WTC11 (cell line): ENCODE measurements at regions not wholly inside any gene's neighbourhood (a gene's known extent, or its start where the extent isn't known, plus 50 kb on each side); places are given as distances from the start of the nearest gene placed in this dataset.
A peak's percentile ranks its signal among the peaks of the same experiment; 100 is the strongest.

Experiments
- ATAC-seq: fragments of 200-7000 bp; cut with Tn5 transposase; 2 replicates; pipeline ENCODE4 v1.10.0; 2021; ENCODE audit warnings: mild to moderate bottlenecking, moderate library complexity
- CTCF ChIA-PET: fragments of 300-600 bp; sonication (Branson Sonifier 250); formaldehyde crosslinking; loops from one replicate; lab custom pipeline; 2021; ENCODE audit warnings: antibody characterized with exemption; lab: Charles Lee
- POLR2A ChIA-PET: fragments of 350-600 bp; sonication (Branson Sonifier 250); formaldehyde crosslinking; loops from one replicate; lab custom pipeline; 2021; ENCODE audit warnings: antibody characterized with exemption; lab: Charles Lee
- DNase-seq: peaks from one replicate; pipeline ENCODE4 v3.0.0; 2021; ENCODE audit warnings: low spot score
- H3K27ac Mint-ChIP-seq: 2 replicates; pipeline ENCODE4 v1.8.0; 2021; ENCODE audit warnings: mixed read lengths
- H3K27me3 Mint-ChIP-seq: 2 replicates; pipeline ENCODE4 v1.8.0; 2021; ENCODE audit warnings: low read depth, mild to moderate bottlenecking, moderate library complexity, mixed read lengths
- H3K36me3 Mint-ChIP-seq: 2 replicates; pipeline ENCODE4 v1.8.0; 2021; ENCODE audit warnings: mixed read lengths
- H3K4me1 Mint-ChIP-seq: 2 replicates; pipeline ENCODE4 v1.8.0; 2022; ENCODE audit warnings: mixed read lengths
- H3K4me3 Mint-ChIP-seq: 2 replicates; pipeline ENCODE4 v1.8.0; 2021; ENCODE audit warnings: mild to moderate bottlenecking, moderate library complexity, mixed read lengths
- H3K9me3 Mint-ChIP-seq: 2 replicates; pipeline ENCODE4 v1.8.0; 2021; ENCODE audit warnings: mixed read lengths
- ATF2 ChIP-seq: sonication (generic); formaldehyde crosslinking; IDR thresholded peaks from 2 replicates; pipeline ENCODE4 v1.8.1; 2022; ENCODE audit warnings: low read depth, missing genetic modification reagents, borderline replicate concordance
- CBFB ChIP-seq: sonication (generic); formaldehyde crosslinking; IDR thresholded peaks from 2 replicates; pipeline ENCODE4 v1.8.1; 2022; ENCODE audit warnings: mild to moderate bottlenecking, low read depth, missing genetic modification reagents
- CREM ChIP-seq: sonication (generic); formaldehyde crosslinking; IDR thresholded peaks from 2 replicates; pipeline ENCODE4 v1.8.1; 2022; ENCODE audit warnings: mild to moderate bottlenecking, missing genetic modification reagents, moderate library complexity
- EMX1 ChIP-seq: fragments of 250-450 bp; sonication (Bioruptor Pico); IDR thresholded peaks from 2 replicates; pipeline ENCODE4 v1.8.0; 2021; ENCODE audit warnings: mild to moderate bottlenecking
- ETV6 ChIP-seq: sonication (generic); formaldehyde crosslinking; IDR thresholded peaks from 2 replicates; pipeline ENCODE4 v1.8.1; 2022; ENCODE audit warnings: mild to moderate bottlenecking, missing genetic modification reagents
- KAT7 ChIP-seq: sonication (generic); formaldehyde crosslinking; IDR thresholded peaks from 2 replicates; pipeline ENCODE4 v1.8.1; 2023; ENCODE audit warnings: missing genetic modification reagents, mild to moderate bottlenecking, borderline replicate concordance
- MAX ChIP-seq: sonication (generic); formaldehyde crosslinking; IDR thresholded peaks from 2 replicates; pipeline ENCODE4 v1.8.0; 2022; ENCODE audit warnings: mild to moderate bottlenecking, missing genetic modification reagents
- MXD4 ChIP-seq: fragments of 250-450 bp; sonication (Bioruptor Pico); IDR thresholded peaks from 2 replicates; pipeline ENCODE4 v1.8.0; 2021; ENCODE audit warnings: mild to moderate bottlenecking, moderate library complexity, borderline replicate concordance
- NR3C1 ChIP-seq: sonication (generic); formaldehyde crosslinking; conservative IDR thresholded peaks from 2 replicates; pipeline ENCODE4 v1.8.1; 2023; ENCODE audit warnings: low read depth, mild to moderate bottlenecking, missing genetic modification reagents
- TP53 ChIP-seq: sonication (generic); formaldehyde crosslinking; IDR thresholded peaks from 2 replicates; pipeline ENCODE4 v1.8.1; 2023; ENCODE audit warnings: mild to moderate bottlenecking, missing genetic modification reagents
- ZBTB21 ChIP-seq: sonication (generic); formaldehyde crosslinking; IDR thresholded peaks from 2 replicates; pipeline ENCODE4 v1.8.1; 2023; ENCODE audit warnings: mild to moderate bottlenecking, missing genetic modification reagents, borderline replicate concordance
- ZNF138 ChIP-seq: sonication (generic); formaldehyde crosslinking; conservative IDR thresholded peaks from 2 replicates; pipeline ENCODE4 v1.8.1; 2022; ENCODE audit warnings: mild to moderate bottlenecking, moderate library complexity, missing genetic modification reagents
- ZNF281 ChIP-seq: sonication (generic); formaldehyde crosslinking; IDR thresholded peaks from 2 replicates; pipeline ENCODE4 v1.8.0; 2023; ENCODE audit warnings: mild to moderate bottlenecking, missing genetic modification reagents
- ZSCAN18 ChIP-seq: fragments of 250-450 bp; sonication (Bioruptor Pico); IDR thresholded peaks from 2 replicates; pipeline ENCODE4 v2.1.2; 2022; ENCODE audit warnings: mild to moderate bottlenecking, moderate library complexity
- TF ChIP-seq, protein P1 (sequence below): sonication (generic); formaldehyde crosslinking; IDR thresholded peaks from 2 replicates; pipeline ENCODE4 v1.8.1; 2023; ENCODE audit warnings: mild to moderate bottlenecking, missing genetic modification reagents
- TF ChIP-seq, protein P2 (sequence below): sonication (generic); formaldehyde crosslinking; IDR thresholded peaks from 2 replicates; pipeline ENCODE4 v1.8.1; 2022; ENCODE audit warnings: low read depth, mild to moderate bottlenecking, moderate library complexity, missing genetic modification reagents, borderline replicate concordance
- TF ChIP-seq, protein P3 (sequence below): sonication (generic); formaldehyde crosslinking; IDR thresholded peaks from 2 replicates; pipeline ENCODE4 v1.8.1; 2023; ENCODE audit warnings: mild to moderate bottlenecking, moderate library complexity, missing genetic modification reagents
- TF ChIP-seq, protein P4 (sequence below): sonication (generic); formaldehyde crosslinking; IDR thresholded peaks from 2 replicates; pipeline ENCODE4 v1.8.1; 2022; ENCODE audit warnings: missing genetic modification reagents, borderline replicate concordance
- TF ChIP-seq, protein P5 (sequence below): sonication (generic); formaldehyde crosslinking; IDR thresholded peaks from 2 replicates; pipeline ENCODE4 v1.8.0; 2022; ENCODE audit warnings: mild to moderate bottlenecking, missing genetic modification reagents

DNA sequence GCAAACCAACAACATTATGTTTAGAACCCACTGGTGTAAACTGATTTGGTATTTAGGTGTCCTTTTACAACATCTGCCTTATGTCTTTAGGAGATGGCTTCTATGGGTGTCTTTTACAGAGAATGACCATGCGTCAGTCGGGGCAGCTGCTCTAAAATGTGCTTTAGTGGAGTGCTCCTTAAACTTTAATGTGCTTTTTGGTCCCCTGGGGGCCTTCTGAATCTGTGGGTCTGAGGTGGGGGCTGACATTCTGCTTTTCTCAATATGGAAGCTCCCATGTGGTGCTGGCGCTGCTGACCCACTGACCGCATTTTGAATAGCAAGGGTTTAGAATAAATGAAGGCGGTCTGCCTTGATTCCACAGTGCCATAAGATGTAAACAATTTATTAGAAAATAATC lies 173.2 kb upstream of the B3GALT2 start:
- Mint-ChIP-seq H3K4me1 (peaks cover 8% of the 10 kb centered on the region), H3K27ac (no peak overlapping the region), H3K27me3 (no peaks in the 10 kb centered on the region), H3K36me3 (no peaks in the 10 kb centered on the region), H3K4me3 (no peak overlapping the region), H3K9me3 (no peaks in the 10 kb centered on the region)
- POLR2A ChIA-PET, result no interaction called here
- DNase-seq, result no peak
- CTCF ChIA-PET, result no interaction called here
- TF ChIP-seq EMX1 (CRISPR knock-in tag), result no peak
- TF ChIP-seq ATF2 (CRISPR knock-in tag), result no peak
- TF ChIP-seq, protein P1, sequence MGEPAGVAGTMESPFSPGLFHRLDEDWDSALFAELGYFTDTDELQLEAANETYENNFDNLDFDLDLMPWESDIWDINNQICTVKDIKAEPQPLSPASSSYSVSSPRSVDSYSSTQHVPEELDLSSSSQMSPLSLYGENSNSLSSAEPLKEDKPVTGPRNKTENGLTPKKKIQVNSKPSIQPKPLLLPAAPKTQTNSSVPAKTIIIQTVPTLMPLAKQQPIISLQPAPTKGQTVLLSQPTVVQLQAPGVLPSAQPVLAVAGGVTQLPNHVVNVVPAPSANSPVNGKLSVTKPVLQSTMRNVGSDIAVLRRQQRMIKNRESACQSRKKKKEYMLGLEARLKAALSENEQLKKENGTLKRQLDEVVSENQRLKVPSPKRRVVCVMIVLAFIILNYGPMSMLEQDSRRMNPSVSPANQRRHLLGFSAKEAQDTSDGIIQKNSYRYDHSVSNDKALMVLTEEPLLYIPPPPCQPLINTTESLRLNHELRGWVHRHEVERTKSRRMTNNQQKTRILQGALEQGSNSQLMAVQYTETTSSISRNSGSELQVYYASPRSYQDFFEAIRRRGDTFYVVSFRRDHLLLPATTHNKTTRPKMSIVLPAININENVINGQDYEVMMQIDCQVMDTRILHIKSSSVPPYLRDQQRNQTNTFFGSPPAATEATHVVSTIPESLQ, result no peak
- TF ChIP-seq, protein P2, sequence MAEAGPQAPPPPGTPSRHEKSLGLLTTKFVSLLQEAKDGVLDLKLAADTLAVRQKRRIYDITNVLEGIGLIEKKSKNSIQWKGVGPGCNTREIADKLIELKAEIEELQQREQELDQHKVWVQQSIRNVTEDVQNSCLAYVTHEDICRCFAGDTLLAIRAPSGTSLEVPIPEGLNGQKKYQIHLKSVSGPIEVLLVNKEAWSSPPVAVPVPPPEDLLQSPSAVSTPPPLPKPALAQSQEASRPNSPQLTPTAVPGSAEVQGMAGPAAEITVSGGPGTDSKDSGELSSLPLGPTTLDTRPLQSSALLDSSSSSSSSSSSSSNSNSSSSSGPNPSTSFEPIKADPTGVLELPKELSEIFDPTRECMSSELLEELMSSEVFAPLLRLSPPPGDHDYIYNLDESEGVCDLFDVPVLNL (CRISPR knock-in tag), result no peak
- TF ChIP-seq NR3C1 (CRISPR knock-in tag), result no peak
- TF ChIP-seq CREM (CRISPR knock-in tag), result no peak
- TF ChIP-seq ZSCAN18, result no peak
- TF ChIP-seq TP53, result no peak
- no peak for ATAC-seq

DNA sequence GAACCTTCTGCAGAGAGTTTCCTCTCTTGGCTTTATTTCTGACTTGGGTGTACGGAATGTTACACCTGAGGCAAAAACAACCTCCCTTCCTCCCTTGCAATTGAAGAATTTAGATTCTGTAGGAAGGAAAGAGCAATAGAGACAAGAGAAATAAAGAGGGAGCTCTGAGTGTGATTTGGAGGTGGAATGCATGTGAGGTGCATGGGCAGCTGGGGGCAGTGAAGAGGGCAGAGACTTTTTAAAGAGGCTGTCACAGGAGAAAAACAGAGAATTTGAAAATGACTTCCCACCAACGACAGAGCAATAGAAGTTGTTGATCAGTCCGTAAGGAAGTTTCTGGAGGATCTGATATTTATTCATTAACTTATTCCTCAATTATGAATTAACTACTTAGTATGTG lies 172.0 kb upstream of the B3GALT2 start:
- H3K36me3 Mint-ChIP-seq, result no peaks in the 10 kb centered on the region
- no peak overlapping the region for H3K27ac Mint-ChIP-seq
- CTCF ChIA-PET, result interaction anchor here (0.6 to 1.0 kb wide), 4 partner anchors 10 to 984 kb away, joined by 3 to 4 read pairs (median 3); no protein-coding TSS in a partner anchor
- TF ChIP-seq, protein P3, sequence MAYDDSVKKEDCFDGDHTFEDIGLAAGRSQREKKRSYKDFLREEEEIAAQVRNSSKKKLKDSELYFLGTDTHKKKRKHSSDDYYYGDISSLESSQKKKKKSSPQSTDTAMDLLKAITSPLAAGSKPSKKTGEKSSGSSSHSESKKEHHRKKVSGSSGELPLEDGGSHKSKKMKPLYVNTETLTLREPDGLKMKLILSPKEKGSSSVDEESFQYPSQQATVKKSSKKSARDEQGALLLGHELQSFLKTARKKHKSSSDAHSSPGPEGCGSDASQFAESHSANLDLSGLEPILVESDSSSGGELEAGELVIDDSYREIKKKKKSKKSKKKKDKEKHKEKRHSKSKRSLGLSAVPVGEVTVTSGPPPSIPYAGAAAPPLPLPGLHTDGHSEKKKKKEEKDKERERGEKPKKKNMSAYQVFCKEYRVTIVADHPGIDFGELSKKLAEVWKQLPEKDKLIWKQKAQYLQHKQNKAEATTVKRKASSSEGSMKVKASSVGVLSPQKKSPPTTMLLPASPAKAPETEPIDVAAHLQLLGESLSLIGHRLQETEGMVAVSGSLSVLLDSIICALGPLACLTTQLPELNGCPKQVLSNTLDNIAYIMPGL, result no peak
- TF ChIP-seq ZBTB21 (CRISPR knock-in tag), result no peak
- TF ChIP-seq, protein P4, sequence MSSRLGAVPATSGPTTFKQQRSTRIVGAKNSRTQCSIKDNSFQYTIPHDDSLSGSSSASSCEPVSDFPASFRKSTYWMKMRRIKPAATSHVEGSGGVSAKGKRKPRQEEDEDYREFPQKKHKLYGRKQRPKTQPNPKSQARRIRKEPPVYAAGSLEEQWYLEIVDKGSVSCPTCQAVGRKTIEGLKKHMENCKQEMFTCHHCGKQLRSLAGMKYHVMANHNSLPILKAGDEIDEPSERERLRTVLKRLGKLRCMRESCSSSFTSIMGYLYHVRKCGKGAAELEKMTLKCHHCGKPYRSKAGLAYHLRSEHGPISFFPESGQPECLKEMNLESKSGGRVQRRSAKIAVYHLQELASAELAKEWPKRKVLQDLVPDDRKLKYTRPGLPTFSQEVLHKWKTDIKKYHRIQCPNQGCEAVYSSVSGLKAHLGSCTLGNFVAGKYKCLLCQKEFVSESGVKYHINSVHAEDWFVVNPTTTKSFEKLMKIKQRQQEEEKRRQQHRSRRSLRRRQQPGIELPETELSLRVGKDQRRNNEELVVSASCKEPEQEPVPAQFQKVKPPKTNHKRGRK, result no peak
- TF ChIP-seq ZNF281 (CRISPR knock-in tag), result no peak
- TF ChIP-seq KAT7 (CRISPR knock-in tag), result no peak
- TF ChIP-seq MXD4 (CRISPR knock-in tag), result no peak
- TF ChIP-seq, protein P5, sequence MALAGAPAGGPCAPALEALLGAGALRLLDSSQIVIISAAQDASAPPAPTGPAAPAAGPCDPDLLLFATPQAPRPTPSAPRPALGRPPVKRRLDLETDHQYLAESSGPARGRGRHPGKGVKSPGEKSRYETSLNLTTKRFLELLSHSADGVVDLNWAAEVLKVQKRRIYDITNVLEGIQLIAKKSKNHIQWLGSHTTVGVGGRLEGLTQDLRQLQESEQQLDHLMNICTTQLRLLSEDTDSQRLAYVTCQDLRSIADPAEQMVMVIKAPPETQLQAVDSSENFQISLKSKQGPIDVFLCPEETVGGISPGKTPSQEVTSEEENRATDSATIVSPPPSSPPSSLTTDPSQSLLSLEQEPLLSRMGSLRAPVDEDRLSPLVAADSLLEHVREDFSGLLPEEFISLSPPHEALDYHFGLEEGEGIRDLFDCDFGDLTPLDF (CRISPR knock-in tag), result no peak
- TF ChIP-seq EMX1 (CRISPR knock-in tag), result no peak
- TF ChIP-seq ETV6, result no peak
- TF ChIP-seq CBFB (CRISPR knock-in tag), result no peak
- no peak for TF ChIP-seq MAX (CRISPR knock-in tag)
- TF ChIP-seq ZNF138 (CRISPR knock-in tag), result no peak
- H3K9me3 Mint-ChIP-seq, result no peaks in the 10 kb centered on the region
- H3K4me3 Mint-ChIP-seq, result no peak overlapping the region
- peak; percentile 90 for ATAC-seq
- peak; percentile 18 for DNase-seq
- H3K4me1 Mint-ChIP-seq, result peaks cover 8% of the 10 kb centered on the region
- POLR2A ChIA-PET, result interaction anchor here (0.5 kb wide), 1 partner anchor 475 kb away, joined by 3 read pairs; no protein-coding TSS in a partner anchor
- H3K27me3 Mint-ChIP-seq, result no peaks in the 10 kb centered on the region
